ENCODE measurements at regions not wholly inside any gene's neighbourhood (a gene's known extent, or its start where the extent isn't known, plus 50 kb on each side); places are given as distances from the start of the nearest gene placed in this dataset.

- TF ChIP-seq EZH2 (IDR thresholded peaks at IDR 0.05; ENCODE audit: borderline replicate concordance, low read length), result no peak
- TF ChIP-seq, protein P1, sequence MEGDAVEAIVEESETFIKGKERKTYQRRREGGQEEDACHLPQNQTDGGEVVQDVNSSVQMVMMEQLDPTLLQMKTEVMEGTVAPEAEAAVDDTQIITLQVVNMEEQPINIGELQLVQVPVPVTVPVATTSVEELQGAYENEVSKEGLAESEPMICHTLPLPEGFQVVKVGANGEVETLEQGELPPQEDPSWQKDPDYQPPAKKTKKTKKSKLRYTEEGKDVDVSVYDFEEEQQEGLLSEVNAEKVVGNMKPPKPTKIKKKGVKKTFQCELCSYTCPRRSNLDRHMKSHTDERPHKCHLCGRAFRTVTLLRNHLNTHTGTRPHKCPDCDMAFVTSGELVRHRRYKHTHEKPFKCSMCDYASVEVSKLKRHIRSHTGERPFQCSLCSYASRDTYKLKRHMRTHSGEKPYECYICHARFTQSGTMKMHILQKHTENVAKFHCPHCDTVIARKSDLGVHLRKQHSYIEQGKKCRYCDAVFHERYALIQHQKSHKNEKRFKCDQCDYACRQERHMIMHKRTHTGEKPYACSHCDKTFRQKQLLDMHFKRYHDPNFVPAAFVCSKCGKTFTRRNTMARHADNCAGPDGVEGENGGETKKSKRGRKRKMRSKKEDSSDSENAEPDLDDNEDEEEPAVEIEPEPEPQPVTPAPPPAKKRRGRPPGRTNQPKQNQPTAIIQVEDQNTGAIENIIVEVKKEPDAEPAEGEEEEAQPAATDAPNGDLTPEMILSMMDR (IDR thresholded peaks at IDR 0.05; ENCODE audit: low read length), result no peak
These were observed 140.6 kb downstream of the IRS2 start for GRCh38 chr13:109645831-109646230.
